GM19025 (cell line): ENCODE measurements at regions not wholly inside any gene's neighbourhood (a gene's known extent, or its start where the extent isn't known, plus 50 kb on each side); places are given as distances from the start of the nearest gene placed in this dataset.
"Not testable (repeated sequence)": the region's sequence is repeated elsewhere in the genome, so short reads cannot be mapped to it uniquely, and the experiment has no call there.

ENCODE experiments used
- ATAC-seq: cut with Tn5 transposase; IDR thresholded peaks from one replicate; pipeline ENCODE4 v1.9.1; 2021; ENCODE audit warnings: mild to moderate bottlenecking, low read depth, moderate library complexity; ENCODE audit not compliant: unreplicated experiment

DNA sequence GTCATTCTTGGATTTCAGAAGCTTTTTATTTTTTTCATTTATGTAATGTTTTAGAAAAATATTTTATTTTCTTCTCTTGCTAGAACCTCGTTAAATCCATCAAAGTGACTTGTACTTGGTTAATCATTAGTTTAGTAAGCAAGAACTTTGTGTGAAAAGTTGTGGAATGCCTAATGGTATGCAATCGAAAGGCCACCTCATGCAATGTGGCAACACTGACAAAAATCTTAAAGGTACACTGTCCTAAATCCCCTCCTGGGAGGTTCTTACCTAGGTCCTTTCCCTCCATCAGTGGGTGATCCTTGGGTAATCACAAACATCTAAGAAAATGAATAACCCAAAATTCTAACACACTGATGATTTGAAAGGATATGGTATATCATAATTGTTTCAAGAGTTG lies 304.2 kb downstream of the DNAH5 start:
- ATAC-seq, result no peak

- no peak for ATAC-seq
Measured at GRCh38 chr5:13632676-13633075, 311.8 kb downstream of the DNAH5 start.

DNA sequence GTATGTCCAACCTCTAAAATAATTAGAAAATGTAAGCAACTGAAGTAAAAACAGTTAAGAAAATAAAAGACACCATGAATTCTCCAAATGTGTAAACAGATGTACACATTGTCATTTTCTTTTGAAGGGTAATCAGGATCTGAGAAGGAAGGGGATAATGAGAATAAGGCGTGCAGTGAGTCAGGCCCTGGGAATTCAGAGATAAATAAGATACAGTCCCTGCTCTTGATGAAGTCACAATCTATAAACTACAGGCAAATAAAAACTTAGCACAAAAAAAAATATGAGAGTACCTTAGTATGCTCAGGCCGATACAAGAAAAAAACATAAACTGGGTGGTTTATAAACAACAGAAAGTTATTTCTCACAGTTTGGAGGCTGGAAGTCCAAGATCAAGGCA lies 315.3 kb downstream of the DNAH5 start:
- no peak for ATAC-seq

DNA sequence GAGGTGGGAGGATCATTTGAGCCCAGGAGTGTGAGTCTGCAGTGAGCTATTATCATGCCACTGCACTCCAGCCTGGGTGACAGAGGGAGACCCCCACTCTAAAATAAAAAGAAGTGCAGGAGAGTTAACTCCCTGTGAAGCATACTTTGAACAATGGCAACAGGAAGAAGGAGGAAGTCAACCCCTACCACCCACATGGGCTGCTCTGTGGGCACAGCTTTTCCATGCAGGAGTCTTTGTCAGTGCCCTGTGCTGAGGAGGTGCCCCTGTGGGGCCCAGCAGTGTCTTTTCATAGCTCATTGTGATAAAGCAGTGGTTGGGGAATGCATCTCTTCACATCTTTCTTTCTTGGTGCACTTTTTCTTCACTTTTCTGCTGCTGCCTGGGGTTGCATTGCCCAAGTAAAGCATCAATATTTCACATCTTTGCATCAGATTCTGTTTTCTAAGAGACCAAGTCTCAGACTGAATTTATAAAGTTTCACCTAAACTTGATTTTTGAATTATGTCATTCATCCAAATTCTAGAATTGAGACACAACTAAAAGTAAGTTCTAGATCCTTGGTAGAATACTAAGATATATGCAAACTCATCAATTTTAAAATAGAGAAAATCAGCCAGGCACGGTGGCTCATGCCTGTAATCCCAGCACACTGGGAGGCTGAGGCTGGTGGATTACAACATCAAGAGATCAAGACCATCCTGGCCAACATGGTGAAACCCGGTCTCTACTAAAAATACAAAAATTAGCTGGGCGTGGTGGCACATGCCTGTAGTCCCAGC lies 316.6 kb downstream of the DNAH5 start:
- no peak for ATAC-seq

DNA sequence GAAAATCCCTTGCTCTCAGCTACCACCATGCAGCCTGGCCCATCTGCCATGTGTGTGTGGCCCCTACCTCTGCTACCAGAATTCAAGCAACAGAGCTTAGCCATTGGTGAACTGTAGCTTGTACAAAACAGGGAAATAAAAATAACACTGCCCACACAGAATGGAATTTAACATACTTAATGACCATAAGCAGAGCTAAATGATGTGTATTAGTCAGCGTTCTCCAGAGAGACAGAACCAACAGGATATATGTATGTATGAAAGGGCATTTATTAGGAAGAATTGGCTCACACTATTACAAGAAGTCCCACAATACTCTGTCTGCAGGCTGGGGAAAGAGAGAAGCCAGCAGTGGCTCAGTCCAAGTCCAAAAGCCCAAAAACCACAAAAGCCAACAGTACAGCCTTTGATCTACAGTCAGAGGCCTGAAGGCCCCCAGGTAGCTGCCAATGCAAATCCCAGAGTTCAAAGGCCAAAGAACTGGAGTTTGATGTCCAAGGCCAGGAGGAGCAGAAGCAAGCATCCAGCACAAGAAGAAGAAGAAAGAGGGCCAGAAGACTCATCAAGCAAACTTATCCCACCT lies 318.8 kb downstream of the DNAH5 start:
- ATAC-seq, result no peak

GRCh38 chr5:13624283-13625074 lies 320.0 kb downstream of the DNAH5 start:
- ATAC-seq, result no peak

- ATAC-seq, result no peak
Measured at GRCh38 chr5:13613621-13614020, 330.9 kb downstream of the DNAH5 start.

DNA sequence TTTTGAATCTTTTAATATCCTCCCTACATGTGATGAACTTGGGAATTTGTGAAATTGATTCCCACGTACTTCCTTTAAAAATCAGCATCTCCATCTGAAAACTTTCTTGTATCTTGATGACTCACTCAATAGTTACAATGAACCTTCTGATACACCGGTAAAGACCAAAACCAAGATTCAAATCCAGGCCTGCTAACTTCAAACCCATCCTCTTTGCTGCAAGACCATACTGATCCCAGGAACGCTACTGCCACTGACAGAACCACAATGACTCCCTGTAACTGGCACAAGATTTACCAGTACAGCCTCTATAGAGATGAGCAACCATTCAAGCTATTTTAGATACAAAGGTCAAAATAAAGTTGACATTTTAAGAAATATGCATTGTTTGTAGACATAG lies 332.9 kb downstream of the DNAH5 start:
- no peak for ATAC-seq

- ATAC-seq, result no peak
Measured at GRCh38 chr5:13609504-13609903, 335.0 kb downstream of the DNAH5 start.

- ATAC-seq, result no peak
Measured at GRCh38 chr5:13606051-13606450, 338.4 kb downstream of the DNAH5 start.

- no peak for ATAC-seq
Measured at GRCh38 chr5:13601112-13601511, 343.4 kb downstream of the DNAH5 start.

- ATAC-seq, result no peak
Measured at GRCh38 chr5:13595978-13596377, 348.5 kb downstream of the DNAH5 start.

DNA sequence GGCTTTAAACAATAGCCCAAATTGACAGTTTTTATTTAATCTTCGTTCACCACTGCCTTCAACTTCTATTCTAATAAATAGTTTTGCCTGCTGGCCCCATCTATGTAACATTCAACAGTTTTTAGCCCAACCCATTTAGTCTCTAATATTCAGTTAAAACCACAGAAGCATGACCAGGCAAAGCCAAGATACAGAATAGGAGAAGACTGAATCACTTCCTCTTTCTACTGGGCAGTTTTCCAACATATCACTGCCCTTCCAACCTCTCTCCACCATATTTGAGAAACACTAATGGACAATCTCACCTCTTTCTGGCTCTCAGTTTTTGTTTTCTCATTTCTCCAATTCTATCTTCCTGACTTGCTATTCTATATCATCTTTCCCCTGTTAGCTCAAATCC lies 352.9 kb downstream of the DNAH5 start:
- ATAC-seq, result no peak

DNA sequence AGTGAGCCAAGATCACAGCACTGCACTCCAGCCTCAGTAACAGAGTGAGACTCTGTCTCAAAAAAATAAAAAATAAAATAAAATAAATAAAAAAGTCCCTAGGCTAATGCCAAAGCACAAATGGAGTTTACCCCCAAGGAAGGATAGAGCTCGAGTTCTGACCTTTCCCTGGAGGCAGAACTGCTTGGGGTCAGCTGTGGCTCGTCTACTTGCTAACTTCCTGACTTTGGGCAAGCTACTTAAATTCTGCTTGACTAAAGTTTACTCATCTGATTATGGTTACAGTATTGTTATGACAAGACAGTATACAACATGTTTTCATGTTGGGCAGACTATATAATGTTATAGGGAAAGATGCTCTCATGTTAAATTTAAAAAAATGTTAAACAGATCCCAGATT lies 359.2 kb downstream of the DNAH5 start:
- no peak for ATAC-seq

- no peak for ATAC-seq
Measured at GRCh38 chr5:13581914-13582313, 362.6 kb downstream of the DNAH5 start.

GRCh38 chr5:13581132-13581531 lies 363.4 kb downstream of the DNAH5 start:
- no peak for ATAC-seq

DNA sequence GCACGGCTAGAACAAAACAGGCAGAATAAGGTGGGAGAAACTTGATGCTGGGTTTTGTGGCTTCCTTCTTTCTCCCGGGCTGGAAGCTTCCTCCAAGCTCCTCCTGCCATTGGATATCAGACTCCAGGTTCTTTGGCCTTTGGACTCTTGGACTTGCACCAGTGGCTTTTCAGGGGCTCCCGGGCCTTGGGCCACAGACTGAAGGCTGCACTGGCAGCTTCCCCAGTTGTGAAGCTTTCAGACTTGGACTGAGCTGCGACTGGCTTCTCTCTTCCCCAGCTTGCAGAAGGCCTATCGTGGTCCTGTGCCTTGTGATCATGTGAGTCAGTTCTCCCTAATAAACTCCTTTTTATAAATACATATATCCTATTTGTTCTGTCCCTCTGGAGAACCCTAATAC lies 364.4 kb downstream of the DNAH5 start:
- ATAC-seq, result no peak

DNA sequence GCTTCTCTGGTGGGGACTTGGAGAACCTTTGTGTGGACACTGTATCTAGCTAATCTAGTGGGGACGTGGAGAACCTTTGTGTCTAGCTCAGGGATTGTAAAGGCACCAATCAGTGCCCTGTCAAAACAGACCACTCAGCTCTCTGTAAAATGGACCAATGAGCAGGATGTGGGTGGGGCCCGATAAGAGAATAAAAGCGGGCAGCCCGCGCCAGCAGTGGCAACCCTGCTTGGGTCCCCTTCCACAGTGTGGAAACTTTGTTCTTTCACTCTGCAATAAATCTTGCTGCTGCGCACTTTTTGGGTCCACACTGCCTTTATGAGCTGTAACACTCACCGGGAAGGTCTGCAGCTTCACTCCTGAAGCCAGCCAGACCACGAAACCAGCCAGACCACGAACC lies 365.4 kb downstream of the DNAH5 start:
- not testable (repeated sequence) for ATAC-seq

- ATAC-seq, result not testable (repeated sequence)
Measured at GRCh38 chr5:13578311-13579039, 366.0 kb downstream of the DNAH5 start.

- no peak for ATAC-seq
Measured at GRCh38 chr5:13574574-13574973, 369.9 kb downstream of the DNAH5 start.

- ATAC-seq, result no peak
Measured at GRCh38 chr5:13572163-13572562, 372.3 kb downstream of the DNAH5 start.
